IPS DF 6.9 (cell line): ENCODE measurements at regions not wholly inside any gene's neighbourhood (a gene's known extent, or its start where the extent isn't known, plus 50 kb on each side); places are given as distances from the start of the nearest gene placed in this dataset.
A peak's percentile ranks its signal among the peaks of the same experiment; 100 is the strongest.

Experiments
- DNase-seq: peaks from one replicate; pipeline ENCODE4 v3.0.0-alpha.2; 2013; ENCODE audit warnings: low read depth, low spot score
- H3K27ac ChIP-seq: one replicate; pipeline ENCODE4 v1.5.1; 2013; ENCODE audit warnings: low read length, control low read depth
- H3K27me3 ChIP-seq: 2 replicates; pipeline ENCODE4 v1.6.1; 2013; ENCODE audit warnings: mild to moderate bottlenecking, low read length; ENCODE audit not compliant: control insufficient read depth, insufficient read depth
- H3K36me3 ChIP-seq: 2 replicates; pipeline ENCODE4 v1.6.1; 2013; ENCODE audit warnings: low read length; ENCODE audit not compliant: control insufficient read depth, insufficient read depth
- H3K4me1 ChIP-seq: 2 replicates; pipeline ENCODE4 v1.6.1; 2013; ENCODE audit warnings: low read length; ENCODE audit not compliant: control insufficient read depth, insufficient read depth
- H3K4me3 ChIP-seq: 2 replicates; pipeline ENCODE4 v1.5.1; 2013; ENCODE audit warnings: mild to moderate bottlenecking, low read length
- H3K9me3 ChIP-seq: 2 replicates; pipeline ENCODE4 v1.6.1; 2013; ENCODE audit warnings: low read length, inconsistent platforms; ENCODE audit not compliant: control insufficient read depth, insufficient read depth
- WGBS: extraction: QIAGEN DNeasy Blood & Tissue Kit; methylation state at CpG from one replicate; pipeline ENCODE4 v1.1.7; 2013; ENCODE audit warnings: mixed read lengths, missing lambda C conversion rate; ENCODE audit not compliant: insufficient read length, insufficient coverage; 5-methylcytosine and 5-hydroxymethylcytosine counted together

GRCh38 chr4:30600246-30601017 lies 119.7 kb upstream of the PCDH7 start:
- no peaks in the 10 kb centered on the region for H3K36me3 ChIP-seq

GRCh38 chr4:30601070-30601865 lies 118.9 kb upstream of the PCDH7 start:
- H3K27me3 ChIP-seq = no peaks in the 10 kb centered on the region
- no CpG with 5 or more reads among the region's 3 CpGs for WGBS
- no peaks in the 10 kb centered on the region for H3K9me3 ChIP-seq
- H3K4me3 ChIP-seq = no peak overlapping the region
- no peak overlapping the region for H3K27ac ChIP-seq
- H3K36me3 ChIP-seq = no peaks in the 10 kb centered on the region
- DNase-seq = no peak
- H3K4me1 ChIP-seq = no peaks in the 10 kb centered on the region; the same call in 1 of the 2 replicates

More at GRCh38 chr4:30600246-30601017, 119.7 kb upstream of the PCDH7 start:
- no peak overlapping the region for H3K4me3 ChIP-seq
- DNase-seq = peak; percentile 7
- H3K27me3 ChIP-seq = no peaks in the 10 kb centered on the region
- no peak overlapping the region for H3K27ac ChIP-seq
- no CpG with 5 or more reads among the region's 5 CpGs for WGBS
- no peaks in the 10 kb centered on the region for H3K9me3 ChIP-seq
- H3K4me1 ChIP-seq = no peaks in the 10 kb centered on the region; the same call in 1 of the 2 replicates

GRCh38 chr4:30605616-30606190 lies 114.5 kb upstream of the PCDH7 start:
- DNase-seq = no peak
- Histone ChIP-seq H3K9me3 (no peaks in the 10 kb centered on the region), H3K27ac (no peak overlapping the region), H3K4me3 (no peak overlapping the region), H3K36me3 (no peaks in the 10 kb centered on the region), H3K4me1 (no peaks in the 10 kb centered on the region; the same call in 1 of the 2 replicates), H3K27me3 (no peaks in the 10 kb centered on the region)

GRCh38 chr4:30610361-30610760 lies 109.8 kb upstream of the PCDH7 start:
- H3K4me1 ChIP-seq = no peaks in the 10 kb centered on the region
- no peaks in the 10 kb centered on the region for H3K27me3 ChIP-seq
- no peak for DNase-seq
- H3K36me3 ChIP-seq = no peaks in the 10 kb centered on the region
- H3K4me3 ChIP-seq = no peak overlapping the region
- no peak overlapping the region for H3K27ac ChIP-seq
- H3K9me3 ChIP-seq = no peaks in the 10 kb centered on the region
- no CpG with 5 or more reads among the region's 1 CpG for WGBS

GRCh38 chr4:30614771-30615170 lies 105.4 kb upstream of the PCDH7 start:
- H3K36me3 ChIP-seq = no peaks in the 10 kb centered on the region
- H3K4me1 ChIP-seq = no peaks in the 10 kb centered on the region
- no peaks in the 10 kb centered on the region for H3K9me3 ChIP-seq
- H3K4me3 ChIP-seq = no peak overlapping the region
- H3K27me3 ChIP-seq = no peaks in the 10 kb centered on the region
- DNase-seq = no peak
- H3K27ac ChIP-seq = no peak overlapping the region

- DNase-seq = no peak
- Histone ChIP-seq H3K4me3 (no peak overlapping the region), H3K27me3 (no peaks in the 10 kb centered on the region), H3K4me1 (no peaks in the 10 kb centered on the region), H3K36me3 (no peaks in the 10 kb centered on the region), H3K9me3 (no peaks in the 10 kb centered on the region), H3K27ac (no peak overlapping the region)
- WGBS = no CpG with 5 or more reads among the region's 2 CpGs
Observed at GRCh38 chr4:30616942-30617646, 103.1 kb upstream of the PCDH7 start.

- WGBS = no CpG with 5 or more reads among the region's 2 CpGs
- no peaks in the 10 kb centered on the region for H3K4me1 ChIP-seq
- H3K36me3 ChIP-seq = no peaks in the 10 kb centered on the region
- no peak overlapping the region for H3K27ac ChIP-seq
- DNase-seq = no peak
- no peak overlapping the region for H3K4me3 ChIP-seq
- H3K27me3 ChIP-seq = no peaks in the 10 kb centered on the region
- H3K9me3 ChIP-seq = no peaks in the 10 kb centered on the region
Observed at GRCh38 chr4:30617836-30618235, 102.3 kb upstream of the PCDH7 start.

GRCh38 chr4:30619679-30620078 lies 100.5 kb upstream of the PCDH7 start:
- Histone ChIP-seq H3K4me3 (no peak overlapping the region), H3K27ac (no peak overlapping the region), H3K9me3 (no peaks in the 10 kb centered on the region), H3K36me3 (no peaks in the 10 kb centered on the region), H3K4me1 (no peaks in the 10 kb centered on the region), H3K27me3 (no peaks in the 10 kb centered on the region)
- WGBS = no CpG with 5 or more reads among the region's 1 CpG
- no peak for DNase-seq

GRCh38 chr4:30620711-30621110 lies 99.5 kb upstream of the PCDH7 start:
- WGBS = no CpG with 5 or more reads among the region's 1 CpG
- H3K36me3 ChIP-seq = no peaks in the 10 kb centered on the region
- no peaks in the 10 kb centered on the region for H3K27me3 ChIP-seq
- DNase-seq = no peak
- no peak overlapping the region for H3K4me3 ChIP-seq
- H3K27ac ChIP-seq = no peak overlapping the region
- H3K4me1 ChIP-seq = no peaks in the 10 kb centered on the region
- no peaks in the 10 kb centered on the region for H3K9me3 ChIP-seq

- H3K4me1 ChIP-seq = no peaks in the 10 kb centered on the region; the same call in 1 of the 2 replicates
- no peak overlapping the region for H3K4me3 ChIP-seq
- DNase-seq = no peak
- no peaks in the 10 kb centered on the region for H3K9me3 ChIP-seq
- no CpG with 5 or more reads among the region's 3 CpGs for WGBS
- no peaks in the 10 kb centered on the region for H3K36me3 ChIP-seq
- no peak overlapping the region for H3K27ac ChIP-seq
- no peaks in the 10 kb centered on the region for H3K27me3 ChIP-seq
Observed at GRCh38 chr4:30630431-30630830, 89.7 kb upstream of the PCDH7 start.
